ENCODE measurements at regions not wholly inside any gene's neighbourhood (a gene's known extent, or its start where the extent isn't known, plus 50 kb on each side); places are given as distances from the start of the nearest gene placed in this dataset.

DNA sequence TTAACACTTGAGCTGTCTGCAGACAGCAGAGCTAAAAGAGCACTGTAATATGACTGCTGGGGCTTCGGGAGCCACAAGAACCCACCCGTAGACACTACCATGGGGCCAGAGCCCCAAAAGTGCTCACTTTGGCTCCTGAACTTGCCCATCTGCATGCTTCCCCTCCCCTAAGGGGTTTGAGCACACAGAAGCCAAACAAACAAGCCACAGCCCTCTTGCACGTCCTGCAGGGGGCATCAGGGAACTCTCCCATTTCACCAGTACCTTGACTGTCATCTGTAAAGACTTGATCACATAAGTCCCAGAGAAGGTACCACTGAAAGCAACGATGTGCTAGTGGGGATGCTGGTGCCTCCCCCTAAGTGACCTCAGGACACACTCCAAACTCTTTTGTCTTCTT is 681.8 kb downstream of the SEMA5A start:
- DNase-seq = no peak
- intact Hi-C loops (cut with DNase I; ENCODE audit: low total_unique reads) (no loop called here), in situ Hi-C loops (cut with MboI; ENCODE audit: low pct_ligation_motif_present in 1 of 4, low pct_unique_long_range_greater_than_20kb in 1 of 4, low sequenced_read_pairs in 3 of 4) (no loop called here)
- Histone ChIP-seq H3K27me3 (no peaks in the 10 kb centered on the region), H3K4me1 (no peaks in the 10 kb centered on the region), H3K36me3 (no peaks in the 10 kb centered on the region), H3K27ac (no peak overlapping the region), H3K4me3 (no peak overlapping the region), H3K9me3 (no peaks in the 10 kb centered on the region)
- no peak for TF ChIP-seq POLR2A (IDR thresholded peaks at IDR 0.05)
- TF ChIP-seq, protein P1, sequence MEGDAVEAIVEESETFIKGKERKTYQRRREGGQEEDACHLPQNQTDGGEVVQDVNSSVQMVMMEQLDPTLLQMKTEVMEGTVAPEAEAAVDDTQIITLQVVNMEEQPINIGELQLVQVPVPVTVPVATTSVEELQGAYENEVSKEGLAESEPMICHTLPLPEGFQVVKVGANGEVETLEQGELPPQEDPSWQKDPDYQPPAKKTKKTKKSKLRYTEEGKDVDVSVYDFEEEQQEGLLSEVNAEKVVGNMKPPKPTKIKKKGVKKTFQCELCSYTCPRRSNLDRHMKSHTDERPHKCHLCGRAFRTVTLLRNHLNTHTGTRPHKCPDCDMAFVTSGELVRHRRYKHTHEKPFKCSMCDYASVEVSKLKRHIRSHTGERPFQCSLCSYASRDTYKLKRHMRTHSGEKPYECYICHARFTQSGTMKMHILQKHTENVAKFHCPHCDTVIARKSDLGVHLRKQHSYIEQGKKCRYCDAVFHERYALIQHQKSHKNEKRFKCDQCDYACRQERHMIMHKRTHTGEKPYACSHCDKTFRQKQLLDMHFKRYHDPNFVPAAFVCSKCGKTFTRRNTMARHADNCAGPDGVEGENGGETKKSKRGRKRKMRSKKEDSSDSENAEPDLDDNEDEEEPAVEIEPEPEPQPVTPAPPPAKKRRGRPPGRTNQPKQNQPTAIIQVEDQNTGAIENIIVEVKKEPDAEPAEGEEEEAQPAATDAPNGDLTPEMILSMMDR (IDR thresholded peaks at IDR 0.05) = peak in 2 of 5 experiments; percentile 17 to 19
- no peak for TF ChIP-seq POLR2AphosphoS5 (IDR thresholded peaks at IDR 0.05)
- TF ChIP-seq EP300 (IDR thresholded peaks at IDR 0.05; ENCODE audit: low read depth) = no peak
- WGBS, 2 donors (ENCODE audit: low coverage in 1 of 2) = 30 to 53% methylated on average over 1 to 4 of the region's 4 CpGs

DNA sequence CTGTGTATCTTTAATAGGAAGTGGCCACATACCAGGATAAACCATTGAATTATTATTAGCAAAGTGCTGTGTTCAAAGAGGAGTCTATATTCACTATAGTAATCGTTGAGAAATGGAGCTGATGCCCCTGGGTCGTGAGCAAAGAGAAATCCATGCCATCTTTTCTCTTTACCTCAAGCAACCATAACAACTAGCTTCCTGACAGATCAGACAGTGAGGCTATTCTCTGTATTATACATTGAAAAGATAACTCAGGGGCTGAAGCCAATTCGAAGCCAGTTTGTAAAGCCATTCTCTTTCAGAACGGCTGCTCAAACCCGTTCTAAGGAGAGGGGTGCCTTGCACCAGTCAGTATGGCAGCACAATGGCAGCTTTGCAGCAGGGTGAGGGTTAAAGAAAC is 680.6 kb downstream of the SEMA5A start:
- no peak overlapping the region for H3K27ac ChIP-seq
- H3K9me3 ChIP-seq = no peaks in the 10 kb centered on the region
- H3K27me3 ChIP-seq = no peaks in the 10 kb centered on the region
- in situ Hi-C loops (cut with MboI; ENCODE audit: low pct_ligation_motif_present in 1 of 4, low pct_unique_long_range_greater_than_20kb in 1 of 4, low sequenced_read_pairs in 3 of 4) (no loop called here), intact Hi-C loops (cut with DNase I; ENCODE audit: low total_unique reads) (no loop called here)
- H3K36me3 ChIP-seq = no peaks in the 10 kb centered on the region
- H3K4me1 ChIP-seq = no peaks in the 10 kb centered on the region
- no peak for DNase-seq
- WGBS, 2 donors (ENCODE audit: low coverage in 1 of 2) = 59 to 74% methylated on average over 2 to 5 of the region's 5 CpGs
- H3K4me3 ChIP-seq = no peak overlapping the region
- TF ChIP-seq EP300 (IDR thresholded peaks at IDR 0.05; ENCODE audit: low read depth) (no peak), POLR2A (IDR thresholded peaks at IDR 0.05) (no peak), POLR2AphosphoS5 (IDR thresholded peaks at IDR 0.05) (no peak)
- TF ChIP-seq, protein P1 (IDR thresholded peaks at IDR 0.05) = no peak

DNA sequence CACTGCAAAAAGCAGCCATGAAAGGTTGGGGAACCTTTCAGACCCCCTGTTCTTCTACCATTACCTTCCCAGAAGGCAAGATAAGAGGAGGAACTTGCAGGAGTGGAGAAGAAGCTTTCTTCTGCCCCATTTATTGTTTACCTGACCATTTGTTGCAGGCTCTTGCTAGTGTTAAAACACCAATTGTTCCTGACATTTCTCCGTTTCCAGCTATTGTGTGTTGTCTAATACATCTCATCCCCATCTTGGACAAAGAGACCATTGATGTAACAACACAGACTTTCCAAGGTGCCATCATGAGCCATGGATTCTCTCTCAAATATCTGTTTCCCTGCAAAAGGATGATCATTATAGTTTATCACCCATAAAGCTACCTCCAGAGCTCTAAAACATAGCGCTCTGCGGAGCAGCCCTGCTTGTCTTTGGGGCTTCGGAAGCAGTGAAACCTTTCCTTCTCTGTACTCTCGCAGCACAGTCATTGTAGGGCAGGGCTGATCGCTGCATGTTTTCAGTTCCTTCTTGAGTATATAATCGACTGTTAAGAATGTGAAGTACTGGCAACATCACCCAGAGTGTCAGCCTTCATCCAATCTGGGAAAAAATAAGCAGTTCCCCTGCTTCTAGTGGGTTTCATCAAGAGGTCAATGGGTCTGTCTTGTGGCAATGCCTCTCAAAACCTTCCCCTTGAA is 680.0 kb downstream of the SEMA5A start:
- in situ Hi-C loops (cut with MboI; ENCODE audit: low pct_ligation_motif_present in 1 of 4, low pct_unique_long_range_greater_than_20kb in 1 of 4, low sequenced_read_pairs in 3 of 4) (no loop called here), intact Hi-C loops (cut with DNase I; ENCODE audit: low total_unique reads) (no loop called here)
- Histone ChIP-seq H3K4me3 (no peak overlapping the region), H3K27ac (no peak overlapping the region), H3K36me3 (no peaks in the 10 kb centered on the region), H3K9me3 (no peaks in the 10 kb centered on the region), H3K4me1 (no peaks in the 10 kb centered on the region), H3K27me3 (no peaks in the 10 kb centered on the region)
- TF ChIP-seq POLR2A (IDR thresholded peaks at IDR 0.05) = no peak
- TF ChIP-seq POLR2AphosphoS5 (IDR thresholded peaks at IDR 0.05) = no peak
- TF ChIP-seq EP300 (IDR thresholded peaks at IDR 0.05; ENCODE audit: low read depth) = no peak
- TF ChIP-seq, protein P1 (IDR thresholded peaks at IDR 0.05) = no peak
- DNase-seq = no peak
- WGBS, 2 donors (ENCODE audit: low coverage in 1 of 2) = 82% methylated on average over 7 of the region's 7 CpGs; no CpG with 5 or more reads in 1 of the 2 donors

DNA sequence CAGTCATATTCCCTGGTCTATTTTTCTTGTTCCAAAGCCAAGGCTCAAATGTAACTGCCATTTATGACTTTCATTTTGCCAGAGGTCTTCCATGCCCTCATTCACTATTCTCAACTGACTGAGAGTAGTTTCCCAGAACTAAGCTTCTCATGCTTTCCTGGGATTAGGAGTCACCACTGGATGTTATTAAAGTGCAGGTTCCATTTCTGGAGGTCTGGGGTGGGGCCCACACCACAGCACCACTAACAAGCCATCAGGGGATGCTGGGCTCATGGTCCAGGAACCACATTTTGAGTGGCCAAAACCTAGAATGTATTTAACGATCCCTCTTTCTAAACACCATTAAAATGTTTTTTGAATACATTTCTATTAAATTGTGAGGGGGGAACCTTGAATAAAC is 677.6 kb downstream of the SEMA5A start:
- WGBS, 2 donors (ENCODE audit: low coverage in 1 of 2) = 74 to 100% methylated on average over 1 of the region's 1 CpG
- in situ Hi-C loops (cut with MboI; ENCODE audit: low pct_ligation_motif_present in 1 of 4, low pct_unique_long_range_greater_than_20kb in 1 of 4, low sequenced_read_pairs in 3 of 4) = no loop called here
- TF ChIP-seq EP300 (IDR thresholded peaks at IDR 0.05; ENCODE audit: low read depth) (no peak), POLR2A (IDR thresholded peaks at IDR 0.05) (no peak), POLR2AphosphoS5 (IDR thresholded peaks at IDR 0.05) (no peak)
- TF ChIP-seq, protein P1 (IDR thresholded peaks at IDR 0.05) = no peak

More for the DNA sequence above, 677.6 kb downstream of the SEMA5A start:
- Histone ChIP-seq H3K4me3 (no peak overlapping the region), H3K4me1 (no peaks in the 10 kb centered on the region), H3K36me3 (no peaks in the 10 kb centered on the region), H3K9me3 (no peaks in the 10 kb centered on the region), H3K27me3 (no peaks in the 10 kb centered on the region), H3K27ac (no peak overlapping the region)
- DNase-seq = no peak
- intact Hi-C loops (cut with DNase I; ENCODE audit: low total_unique reads) = no loop called here

All from transverse colon (tissue), 4 donors.